Sciatic nerve (tissue), 2 donors: ENCODE measurements at regions not wholly inside any gene's neighbourhood (a gene's known extent, or its start where the extent isn't known, plus 50 kb on each side); places are given as distances from the start of the nearest gene placed in this dataset.

ENCODE experiments used
- ATAC-seq: fragments of 200-7000 bp; cut with Tn5 transposase; one replicate; pipeline ENCODE4 v1.9.1; 2020; ENCODE audit warnings: mild to moderate bottlenecking, moderate library complexity
- DNase-seq: peaks from one replicate; pipeline ENCODE4 v3.0.0-alpha.2; 2020; ENCODE audit warnings: low spot score
- intact Hi-C: fragments of 100-400 bp; cut with DNase I; formaldehyde crosslinking; loops from one replicate; pipeline ENCODE4 v1.14.2; 2022
- donor health status: DM: no; HTN: no; CAD: no.
- donor health status: DM: no; HTN: no; CAD: no.

DNA sequence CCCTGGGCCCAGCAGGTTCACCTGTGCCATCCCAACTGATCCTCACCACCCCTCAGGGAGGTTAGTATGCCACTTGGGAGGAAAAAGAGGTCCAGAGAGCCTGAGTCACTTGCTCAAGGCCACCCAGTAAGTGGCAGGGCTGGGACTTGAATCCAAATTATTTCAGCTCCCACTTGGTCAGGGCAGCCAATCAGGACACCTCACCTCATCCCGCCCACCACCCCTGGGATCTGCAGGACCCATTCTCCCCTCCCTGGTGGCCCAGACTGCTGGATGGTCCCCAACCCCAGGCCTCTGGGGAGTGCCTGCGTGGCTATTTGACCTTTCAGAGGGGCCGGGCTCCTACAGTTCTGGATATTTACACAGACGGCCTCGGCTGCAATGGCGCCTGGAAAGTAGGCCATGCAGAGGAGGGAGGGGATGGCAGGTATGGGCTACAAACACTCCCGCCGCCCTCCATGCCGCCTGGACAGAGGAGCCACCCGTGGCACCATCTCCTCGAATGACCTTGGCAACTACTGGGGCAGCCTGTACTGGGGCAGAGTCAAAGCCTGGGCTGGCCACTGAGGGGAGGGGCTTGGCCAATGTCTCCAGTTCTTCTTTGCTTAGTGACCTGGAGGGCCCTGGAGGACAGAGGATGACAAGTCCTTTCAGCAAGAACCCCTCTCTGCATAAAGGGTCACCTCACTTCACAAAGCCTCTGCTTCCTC lies 153.6 kb upstream of the LINGO1 start:
- no peak for ATAC-seq
- intact Hi-C loops: no loop called here

DNA sequence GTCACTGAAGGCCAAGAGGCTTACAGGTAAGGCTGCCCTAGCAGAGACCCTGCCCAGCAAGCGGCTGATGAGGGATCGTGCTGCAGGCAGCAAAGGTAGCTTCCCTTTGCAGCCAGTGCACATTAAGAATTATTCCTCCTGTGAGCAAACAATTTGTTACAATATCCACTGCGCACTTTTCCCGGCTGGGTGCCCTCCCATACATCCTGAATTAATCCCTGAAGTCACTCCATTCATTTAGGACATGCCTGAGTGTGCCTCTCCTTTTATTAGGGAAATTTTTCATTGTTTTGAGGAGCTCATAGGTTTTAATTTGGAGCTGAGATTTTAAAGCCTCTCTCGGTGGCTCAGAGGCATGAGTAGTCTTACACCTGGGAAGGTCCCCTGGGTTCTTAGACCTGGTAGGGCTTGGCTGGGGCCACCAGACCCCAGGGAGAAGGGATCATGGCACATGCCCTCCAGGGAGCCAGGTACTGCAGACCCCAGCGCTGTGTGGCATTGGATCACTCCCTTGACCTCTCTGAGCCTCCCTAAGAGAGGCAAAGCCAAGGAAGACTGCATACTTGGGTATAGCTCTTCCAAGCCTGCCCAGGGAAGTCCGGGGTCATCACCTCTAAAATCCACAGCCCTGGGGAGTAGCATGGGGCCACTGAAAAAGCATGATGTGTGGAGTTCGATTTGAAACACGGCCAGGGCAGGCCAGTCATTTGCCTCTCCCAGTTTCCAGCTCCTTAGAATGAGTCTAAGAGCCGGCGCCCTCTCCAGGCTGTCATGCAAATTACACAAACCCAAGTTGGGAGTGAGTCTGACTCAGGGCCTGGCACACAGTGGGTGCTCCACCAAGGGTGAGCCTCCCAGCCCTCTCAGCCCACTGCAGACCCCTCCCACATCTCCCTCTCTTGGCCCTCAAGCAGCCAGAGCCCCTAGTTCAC lies 151.9 kb upstream of the LINGO1 start:
- DNase-seq (no peak), ATAC-seq (no peak)
- intact Hi-C loops: no loop called here

More for the DNA sequence above, 153.6 kb upstream of the LINGO1 start:
- no peak for DNase-seq

DNA sequence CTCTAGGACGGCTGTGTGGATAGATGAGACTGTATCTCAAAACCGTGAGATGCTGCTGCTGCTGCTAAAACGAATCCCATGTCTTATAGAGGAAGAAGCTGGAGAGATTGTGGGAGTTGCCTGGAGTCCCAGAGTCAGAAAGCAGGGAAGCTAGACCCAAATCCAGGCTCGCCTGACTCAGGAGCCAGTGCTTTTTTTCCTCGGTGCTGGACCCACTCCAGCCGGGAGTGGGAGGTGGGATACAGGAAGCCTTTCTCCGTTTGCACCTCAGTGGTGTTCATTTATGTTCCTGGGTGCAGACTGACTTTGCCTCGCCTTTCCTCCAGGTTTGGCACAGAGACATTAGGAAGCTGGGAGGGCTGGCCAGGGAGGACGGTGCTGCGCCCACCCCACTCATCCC lies 150.9 kb upstream of the LINGO1 start:
- DNase-seq (no peak), ATAC-seq (no peak)

DNA sequence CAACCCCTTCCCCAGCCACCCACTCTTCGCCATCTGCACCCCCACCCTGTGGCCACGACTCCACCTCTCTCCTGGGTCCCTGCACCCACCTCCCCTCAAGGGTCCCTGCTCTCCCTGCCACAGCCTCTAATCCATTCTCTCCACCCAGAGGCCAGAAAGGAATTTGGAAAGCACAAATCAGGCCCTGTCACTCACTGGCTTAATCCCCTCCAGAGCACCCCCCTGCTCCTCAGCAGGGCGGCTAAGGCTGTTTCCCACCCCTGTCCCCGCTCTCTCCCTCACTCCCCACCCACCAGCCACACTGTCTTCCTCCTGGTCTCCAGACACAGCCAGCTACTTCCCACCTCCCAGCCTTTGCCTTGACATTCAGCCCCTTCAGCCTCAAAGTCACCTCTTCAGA lies 150.0 kb upstream of the LINGO1 start:
- ATAC-seq: no peak
- intact Hi-C loops: no loop called here
- DNase-seq: no peak

More for the DNA sequence above, 150.9 kb upstream of the LINGO1 start:
- intact Hi-C loops: no loop called here

DNA sequence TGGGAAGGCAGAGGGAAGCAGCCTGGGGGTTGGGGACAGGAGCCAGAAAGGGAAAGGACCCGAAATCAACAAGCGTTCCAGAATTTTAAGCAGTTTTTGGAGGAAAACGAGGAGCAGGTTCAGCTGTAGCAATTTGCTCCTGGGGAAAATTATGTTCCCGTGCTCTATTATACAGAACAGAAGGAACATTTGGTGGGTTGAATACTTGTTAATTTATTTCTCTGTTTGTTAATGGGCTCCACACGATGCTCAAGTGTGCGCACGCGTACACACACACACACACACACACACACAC lies 149.2 kb upstream of the LINGO1 start:
- DNase-seq (no peak), ATAC-seq (no peak)
- intact Hi-C loops: no loop called here

DNA sequence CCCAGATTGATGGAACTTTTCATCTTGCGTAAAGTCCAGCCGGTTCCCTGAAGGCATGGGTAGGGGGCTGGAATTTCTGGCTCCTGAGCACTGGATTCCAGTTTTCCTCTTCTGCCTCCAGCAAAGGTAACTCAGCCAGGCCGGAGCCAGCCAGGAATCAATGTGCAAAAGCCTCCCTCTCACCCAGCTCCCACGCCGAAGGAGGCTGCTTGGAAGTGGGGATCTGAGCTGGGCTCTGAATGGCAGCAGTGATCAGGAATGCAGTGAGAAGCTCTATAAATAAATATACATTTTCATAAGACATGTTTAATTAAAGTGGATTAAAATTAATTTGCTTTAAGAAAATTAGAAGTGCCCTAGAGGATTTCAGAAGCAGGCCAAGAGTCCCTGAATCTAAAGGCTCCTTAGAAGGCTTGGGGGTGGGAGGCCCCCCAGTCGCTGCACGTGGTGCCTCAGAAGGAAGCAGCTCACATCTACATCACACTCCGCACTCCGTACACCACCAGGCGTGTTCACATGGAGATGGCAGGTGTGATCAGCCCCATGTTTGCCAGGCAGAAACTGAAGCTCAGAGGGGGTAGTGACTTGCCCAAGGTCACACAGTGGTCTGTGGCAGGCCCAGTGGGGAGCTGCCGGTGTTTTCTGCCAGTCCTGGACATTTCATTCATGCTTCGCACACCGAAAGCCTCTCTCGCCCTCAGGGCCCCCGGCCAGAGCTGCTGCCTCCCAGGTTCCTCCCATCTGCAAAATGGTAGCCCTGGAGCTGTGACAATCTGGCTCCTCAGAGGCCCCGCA lies 148.6 kb upstream of the LINGO1 start:
- ATAC-seq (no peak), DNase-seq (no peak)
- intact Hi-C loops: no loop called here

DNA sequence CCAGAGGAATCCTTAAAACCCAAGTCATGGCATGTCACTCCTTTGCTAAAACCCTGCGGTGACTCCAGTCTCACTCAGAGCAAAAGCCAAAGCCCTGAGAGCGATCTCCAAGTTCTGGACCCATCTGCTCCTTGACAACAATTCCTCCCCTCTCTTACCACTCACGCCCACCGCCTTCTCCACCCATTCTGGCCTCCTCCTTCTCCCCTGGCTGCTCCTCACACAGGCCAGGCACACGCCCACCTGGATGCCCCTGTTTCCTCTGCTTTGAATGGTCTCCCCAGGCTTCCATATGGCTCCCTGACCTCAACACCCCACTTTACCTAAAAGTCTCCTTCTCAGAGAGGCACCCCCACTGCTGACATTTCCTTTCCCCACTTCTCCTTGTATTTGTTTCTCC lies 146.1 kb upstream of the LINGO1 start:
- ATAC-seq: no peak
- intact Hi-C loops: no loop called here
- DNase-seq: no peak

DNA sequence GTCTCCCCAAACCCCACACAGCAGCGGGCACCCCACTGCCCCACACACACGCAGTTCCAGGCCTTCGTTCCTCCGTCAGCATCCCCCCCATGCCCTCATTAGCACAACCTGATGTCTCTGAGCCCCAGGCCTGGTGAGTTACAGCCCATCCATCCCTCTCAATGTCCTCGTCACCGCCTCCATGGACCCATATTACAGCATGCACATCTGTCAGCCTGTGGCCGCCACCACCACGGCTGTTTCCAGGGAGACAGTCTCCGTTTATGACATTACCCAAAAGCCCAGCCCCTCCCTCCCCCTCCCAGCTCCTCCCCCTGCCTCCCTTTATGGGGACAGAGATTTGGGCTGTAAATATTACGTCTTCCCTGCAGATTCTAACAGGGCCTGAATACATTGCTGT lies 143.1 kb upstream of the LINGO1 start:
- intact Hi-C loops: no loop called here
- ATAC-seq: no peak
- DNase-seq: no peak

DNA sequence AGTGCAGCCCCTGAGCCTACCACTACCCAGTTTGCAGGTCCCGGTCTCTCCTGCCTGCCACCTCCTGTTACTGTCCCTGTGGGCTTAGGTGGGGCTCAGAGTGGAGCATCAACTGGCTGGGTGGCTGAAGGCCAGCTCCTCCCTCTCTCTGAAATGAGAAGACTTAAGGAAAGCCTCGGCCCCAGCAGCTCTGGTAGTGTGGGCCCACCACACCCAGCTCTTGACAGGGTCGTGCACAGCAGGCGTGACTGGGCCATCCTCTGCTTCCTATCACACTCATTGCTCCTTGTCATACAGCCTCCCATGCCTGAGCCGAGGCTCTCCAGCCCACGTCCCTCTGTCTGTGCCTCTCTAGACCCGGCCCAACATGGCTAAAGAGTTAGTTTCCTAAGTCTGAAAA lies 142.7 kb upstream of the LINGO1 start:
- DNase-seq: no peak
- ATAC-seq: no peak
- intact Hi-C loops: no loop called here

DNA sequence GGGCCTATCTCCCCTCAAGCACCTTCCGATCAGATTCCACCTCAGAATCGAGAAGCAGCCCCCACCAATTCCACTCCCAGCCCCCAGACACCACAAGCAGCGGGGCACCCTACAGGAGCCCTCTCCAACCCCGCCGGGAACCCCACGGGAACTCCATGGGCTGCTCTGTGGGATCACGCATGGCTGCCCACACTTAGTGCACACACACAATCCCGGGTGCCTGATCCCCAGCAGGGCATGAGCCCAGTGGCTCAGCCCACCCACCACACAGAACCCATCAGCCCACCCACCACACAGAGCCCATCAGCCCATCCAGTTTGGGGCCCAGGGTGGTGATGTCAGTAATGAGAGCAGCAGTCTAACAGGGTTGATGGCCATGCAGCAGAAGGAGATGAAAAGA lies 141.6 kb upstream of the LINGO1 start:
- no peak for ATAC-seq
- intact Hi-C loops: no loop called here
- DNase-seq: no peak

DNA sequence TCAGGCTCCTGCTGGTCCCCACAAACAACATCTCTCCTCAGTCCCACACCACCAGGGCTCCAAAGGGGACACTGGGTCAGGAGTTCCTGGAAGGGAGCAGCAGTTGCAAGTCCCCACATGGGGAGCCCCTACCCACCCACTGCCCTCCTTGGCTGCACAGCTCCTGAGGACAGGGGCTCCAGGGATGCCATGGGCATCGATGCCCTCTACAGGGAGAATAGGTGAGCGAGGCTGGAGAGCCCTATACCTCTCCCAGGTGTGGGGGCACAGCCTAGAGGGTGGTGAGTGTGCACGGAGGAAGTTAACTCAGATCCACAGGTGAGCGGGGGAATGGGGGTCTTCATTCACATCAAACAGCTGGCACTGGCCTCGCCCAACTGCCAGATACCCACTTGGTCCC lies 141.2 kb upstream of the LINGO1 start:
- DNase-seq: no peak
- intact Hi-C loops: no loop called here
- no peak for ATAC-seq

DNA sequence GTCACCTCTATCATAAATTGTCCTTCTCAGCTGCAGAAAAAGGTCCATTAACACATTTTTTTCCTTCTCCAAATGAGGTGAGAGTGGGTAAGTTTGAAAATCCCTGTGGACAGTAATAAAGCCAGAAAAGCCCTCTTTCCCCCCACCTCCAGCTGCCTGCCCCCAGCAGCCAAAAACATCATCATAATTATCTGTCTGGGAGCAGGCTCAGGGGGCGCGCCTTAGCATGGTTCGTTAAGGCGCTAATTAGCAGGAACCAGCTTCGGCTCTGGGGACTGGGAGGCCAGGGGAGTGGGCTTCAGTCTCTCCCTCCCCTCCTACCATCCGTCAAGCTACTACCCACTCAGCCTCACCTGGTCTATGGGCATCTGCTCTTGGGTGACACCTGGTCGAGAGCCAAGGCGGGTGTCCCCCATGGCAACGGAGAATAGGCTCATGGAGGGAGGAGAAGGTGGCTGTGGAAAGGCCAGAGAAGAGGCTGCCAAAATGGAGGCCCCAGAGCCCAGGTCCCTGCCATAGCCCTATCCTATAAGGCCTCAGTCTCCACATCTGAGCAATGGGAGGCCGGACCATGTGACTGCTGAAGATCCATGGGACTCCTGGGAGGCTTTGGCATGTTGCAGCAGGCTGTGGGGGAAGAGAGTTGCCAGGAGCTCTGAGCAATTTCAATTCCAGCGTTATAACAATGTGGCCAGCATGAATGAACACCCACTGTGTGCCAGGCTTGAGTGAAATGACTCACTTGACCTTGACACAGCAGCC lies 140.1 kb upstream of the LINGO1 start:
- ATAC-seq: no peak
- DNase-seq: no peak
- intact Hi-C loops: no loop called here

DNA sequence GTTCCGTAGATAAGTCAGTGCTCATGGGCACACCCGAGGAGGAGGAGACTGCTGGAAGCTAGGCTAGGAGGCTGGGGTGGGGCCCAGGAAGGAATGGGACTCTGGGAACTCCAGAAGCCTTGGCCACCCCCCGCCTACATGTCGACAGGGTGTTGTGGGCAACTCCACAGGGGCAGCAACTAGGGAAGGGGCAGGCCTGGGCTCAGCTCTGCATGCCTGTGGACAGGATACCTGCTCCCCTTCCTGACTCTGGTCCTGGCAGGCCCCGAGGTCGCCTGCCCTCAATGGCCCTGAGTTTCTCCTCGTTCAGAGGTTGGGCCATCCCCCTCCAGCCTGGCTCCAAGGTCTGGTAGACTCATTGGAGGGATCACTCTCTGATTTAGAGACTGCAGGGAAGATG lies 138.9 kb upstream of the LINGO1 start:
- DNase-seq (no peak), ATAC-seq (no peak)
- intact Hi-C loops: no loop called here

DNA sequence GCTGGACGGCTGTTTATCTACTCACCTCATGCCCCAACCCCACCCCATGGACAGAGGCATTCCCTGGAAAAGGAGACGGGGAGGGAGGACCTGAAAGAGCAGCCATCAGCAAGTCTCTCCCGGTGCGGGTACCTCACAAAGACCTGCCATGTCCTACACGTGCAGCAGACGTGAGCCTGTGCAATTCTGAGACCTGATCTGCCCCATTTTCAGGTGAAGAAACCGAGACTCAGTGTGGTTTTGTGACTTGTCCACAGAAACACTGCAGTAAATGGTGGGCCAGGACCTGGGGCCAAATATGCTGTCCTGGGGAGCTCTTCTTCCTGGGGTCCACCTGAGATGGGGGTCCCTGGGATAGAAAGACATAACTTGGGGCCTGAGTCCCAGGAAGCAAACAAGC lies 137.0 kb upstream of the LINGO1 start:
- no peak for ATAC-seq
- intact Hi-C loops: no loop called here
- DNase-seq: no peak

DNA sequence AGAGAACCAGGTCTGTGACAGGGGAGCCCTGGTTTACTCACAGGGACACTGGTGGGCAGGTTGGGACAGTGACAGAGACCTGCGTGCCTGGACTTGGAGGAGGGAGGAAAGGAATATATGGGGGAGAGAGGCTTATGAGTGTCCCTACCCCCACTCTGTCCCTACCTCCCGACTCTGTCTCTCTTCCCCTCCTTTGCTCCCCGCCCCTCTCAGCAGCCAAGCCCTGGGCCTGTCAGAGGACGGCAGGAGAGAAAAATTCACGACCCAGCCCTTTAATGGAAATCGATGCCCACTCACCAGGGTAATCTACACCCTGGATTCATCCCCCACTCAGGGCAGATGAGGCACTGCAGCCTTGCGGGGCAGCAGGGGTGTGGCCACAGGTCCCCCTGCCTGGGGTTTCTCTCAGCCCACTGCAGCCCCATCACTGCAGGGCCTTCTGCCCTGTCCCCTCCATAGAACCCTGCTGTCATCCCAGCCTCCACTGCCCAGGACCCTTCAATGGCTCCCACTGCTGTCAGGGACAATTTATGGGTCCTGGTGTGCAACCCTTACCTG lies 135.9 kb upstream of the LINGO1 start:
- intact Hi-C loops: no loop called here
- DNase-seq: no peak
- no peak for ATAC-seq

DNA sequence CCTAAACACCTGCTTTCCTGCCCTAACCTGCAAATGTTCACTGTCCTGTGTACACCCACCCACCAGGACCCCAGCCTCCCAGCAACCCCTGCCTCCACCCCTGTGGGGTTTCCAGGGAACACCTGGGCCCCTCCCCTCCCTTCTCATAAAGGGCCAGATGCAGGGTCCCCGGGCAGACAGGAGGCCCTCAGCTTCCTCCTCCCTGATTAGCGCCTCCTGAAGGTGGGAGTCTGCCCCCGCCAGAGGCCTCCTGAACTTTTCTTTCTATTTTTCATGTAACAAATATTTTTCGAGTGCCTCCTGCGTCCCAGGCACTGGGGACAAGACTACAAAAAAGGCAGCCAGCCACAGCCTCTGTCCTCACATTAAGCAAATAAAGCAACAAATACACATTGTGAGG lies 135.4 kb upstream of the LINGO1 start:
- DNase-seq: no peak
- intact Hi-C loops: no loop called here

DNA sequence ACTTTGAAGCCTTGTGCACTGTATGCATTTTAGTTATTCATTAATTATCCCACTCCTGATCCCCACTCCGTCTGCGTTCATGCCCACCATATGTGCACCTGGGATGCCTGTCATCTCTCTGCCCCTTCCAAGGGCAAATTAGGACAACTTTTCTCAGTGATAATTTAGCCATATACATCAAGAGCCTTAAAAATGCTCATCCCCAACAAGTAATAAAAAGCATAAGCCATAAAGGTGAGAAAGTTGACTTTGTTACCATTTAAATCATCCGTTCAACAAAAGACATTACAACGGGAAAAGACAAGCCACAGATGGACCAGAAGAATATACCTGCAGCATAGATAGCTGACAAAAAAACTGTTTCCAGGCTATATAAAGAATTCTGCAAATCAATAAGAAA lies 131.4 kb upstream of the LINGO1 start:
- ATAC-seq: no peak
- intact Hi-C loops: no loop called here
- no peak for DNase-seq

More for the DNA sequence above, 135.4 kb upstream of the LINGO1 start:
- ATAC-seq: no peak

DNA sequence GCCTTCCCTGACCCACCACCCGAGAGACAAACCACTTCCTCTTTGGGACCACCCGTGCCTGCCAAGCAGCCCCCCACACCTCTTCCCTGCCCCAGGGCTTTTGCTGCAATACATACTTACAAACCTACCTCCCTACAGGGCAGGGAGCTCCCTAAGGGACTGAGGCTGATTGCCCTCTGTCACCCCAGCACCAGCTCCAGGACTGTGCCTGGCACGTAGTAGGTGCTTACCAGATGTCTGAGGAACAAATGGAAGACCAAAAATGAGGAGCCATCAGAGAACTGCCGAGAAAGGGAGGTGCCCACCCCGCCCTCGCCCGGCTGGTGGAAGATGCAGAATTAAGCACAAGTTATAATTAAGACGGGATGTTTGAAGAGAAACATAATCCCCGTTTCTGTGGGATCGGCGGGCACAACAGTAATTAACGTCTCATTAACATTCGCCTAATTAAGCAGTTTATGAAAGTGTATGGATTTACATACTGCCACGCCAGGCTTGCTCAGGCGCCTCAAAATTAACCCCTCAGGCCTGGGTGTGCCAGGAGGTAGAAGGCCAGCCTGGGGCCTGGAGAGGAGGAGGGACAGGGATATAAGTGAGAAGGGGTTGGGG lies 130.1 kb upstream of the LINGO1 start:
- no peak for DNase-seq
- intact Hi-C loops: no loop called here
- ATAC-seq: no peak
